Upper lobe of right lung (tissue), 1 donor: ENCODE measurements at regions not wholly inside any gene's neighbourhood (a gene's known extent, or its start where the extent isn't known, plus 50 kb on each side); places are given as distances from the start of the nearest gene placed in this dataset.

ENCODE experiments used
- ATAC-seq: fragments of 200-7000 bp; cut with Tn5 transposase; one replicate; pipeline ENCODE4 v1.9.1; 2020; ENCODE audit warnings: mild to moderate bottlenecking, moderate library complexity
- DNase-seq: peaks from one replicate; pipeline ENCODE4 v3.0.0-alpha.2; 2020
- H3K27ac ChIP-seq: fragments of 200-600 bp; one replicate; pipeline ENCODE4 v1.8.0; 2022
- H3K27me3 ChIP-seq: fragments of 200-600 bp; one replicate; pipeline ENCODE4 v1.8.0; 2022; ENCODE audit warnings: mild to moderate bottlenecking
- H3K36me3 ChIP-seq: fragments of 200-600 bp; one replicate; pipeline ENCODE4 v1.8.0; 2022
- H3K4me1 ChIP-seq: fragments of 200-600 bp; one replicate; pipeline ENCODE4 v1.8.0; 2022
- H3K4me3 ChIP-seq: fragments of 200-600 bp; one replicate; pipeline ENCODE4 v1.8.0; 2022; ENCODE audit warnings: mild to moderate bottlenecking
- H3K9me3 ChIP-seq: fragments of 200-600 bp; one replicate; pipeline ENCODE4 v1.8.0; 2022
- CTCF ChIP-seq: fragments of 200-600 bp; IDR thresholded peaks from one replicate; pipeline ENCODE4 v1.8.0; 2022; ENCODE audit warnings: antibody characterized with exemption
- intact Hi-C: fragments of 100-400 bp; cut with DNase I; formaldehyde crosslinking; loops from one replicate; pipeline ENCODE4 v1.11.0; 2022
- donor health status: DM: no; HTN: yes; CAD: no; lungs with severe emphysema.

GRCh38 chr6:12418946-12419345 is 128.8 kb downstream of the EDN1 start:
- no peaks in the 10 kb centered on the region for H3K4me1 ChIP-seq
- no peaks in the 10 kb centered on the region for H3K27me3 ChIP-seq
- ATAC-seq (no peak), DNase-seq (no peak)
- intact Hi-C loops, result no loop called here
- no peak overlapping the region for H3K27ac ChIP-seq
- H3K9me3 ChIP-seq, result peaks cover 4% of the 10 kb centered on the region
- no peaks in the 10 kb centered on the region for H3K36me3 ChIP-seq
- TF ChIP-seq CTCF, result no peak
- no peak overlapping the region for H3K4me3 ChIP-seq

DNA sequence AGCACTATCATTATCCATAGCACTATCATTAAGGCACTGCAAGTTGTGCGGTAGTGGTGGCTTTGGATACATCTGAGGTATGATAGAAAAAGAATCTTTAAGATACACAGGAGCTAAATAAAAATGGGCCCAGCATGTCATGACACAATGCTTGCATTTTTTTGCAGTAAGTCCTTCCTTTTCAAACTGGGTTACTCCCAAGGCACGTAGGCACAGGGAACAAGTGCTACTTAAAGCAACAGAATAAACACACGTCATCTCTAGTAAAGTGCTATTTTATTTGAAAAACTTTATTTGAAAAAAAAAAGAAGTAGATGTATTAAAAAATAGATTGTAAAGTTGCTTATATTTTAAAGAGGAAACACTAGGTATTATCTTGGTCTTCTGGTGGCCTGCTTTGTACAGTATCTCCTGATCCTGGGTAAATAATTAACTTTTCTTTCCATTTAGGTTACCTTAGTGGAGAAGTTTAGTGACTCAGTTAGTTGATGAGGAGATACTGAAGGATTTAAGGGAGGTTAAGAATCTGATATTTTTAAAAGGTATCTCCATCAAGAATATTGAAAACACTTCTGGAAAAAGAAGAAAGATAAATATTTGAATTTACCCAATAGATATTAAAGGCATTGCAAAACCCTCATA is 129.6 kb downstream of the EDN1 start:
- Histone ChIP-seq H3K27me3 (no peaks in the 10 kb centered on the region), H3K4me3 (no peak overlapping the region), H3K36me3 (no peaks in the 10 kb centered on the region), H3K9me3 (peaks cover 4% of the 10 kb centered on the region), H3K4me1 (no peaks in the 10 kb centered on the region), H3K27ac (peak overlapping the region; percentile 9)
- no peak for TF ChIP-seq CTCF
- DNase-seq (no peak), ATAC-seq (peak; percentile 69)
- intact Hi-C loops, result no loop called here

DNA sequence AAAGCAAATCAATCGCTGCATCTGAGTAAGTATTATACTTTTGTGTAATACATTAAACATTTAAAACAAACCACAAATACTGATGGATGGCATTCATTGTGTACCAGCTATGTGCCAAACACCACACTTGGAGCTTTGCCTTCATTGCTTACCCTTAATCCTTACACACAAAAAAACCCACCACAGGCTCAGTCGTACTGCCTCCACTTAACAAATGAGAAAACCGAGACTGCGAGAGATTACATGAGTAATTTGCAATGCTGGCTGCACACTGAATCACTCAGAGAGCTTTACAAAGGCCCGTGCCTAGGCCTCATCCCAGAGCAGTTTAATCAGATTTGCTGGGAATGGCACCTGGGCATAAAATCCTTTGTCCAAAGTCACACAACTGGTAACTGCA is 130.5 kb downstream of the EDN1 start:
- no peak overlapping the region for H3K4me3 ChIP-seq
- no peak for TF ChIP-seq CTCF
- no peak for DNase-seq
- intact Hi-C loops, result no loop called here
- no peaks in the 10 kb centered on the region for H3K36me3 ChIP-seq
- H3K27ac ChIP-seq, result no peak overlapping the region
- peaks cover 4% of the 10 kb centered on the region for H3K9me3 ChIP-seq
- no peak for ATAC-seq
- H3K27me3 ChIP-seq, result no peaks in the 10 kb centered on the region
- H3K4me1 ChIP-seq, result no peaks in the 10 kb centered on the region

DNA sequence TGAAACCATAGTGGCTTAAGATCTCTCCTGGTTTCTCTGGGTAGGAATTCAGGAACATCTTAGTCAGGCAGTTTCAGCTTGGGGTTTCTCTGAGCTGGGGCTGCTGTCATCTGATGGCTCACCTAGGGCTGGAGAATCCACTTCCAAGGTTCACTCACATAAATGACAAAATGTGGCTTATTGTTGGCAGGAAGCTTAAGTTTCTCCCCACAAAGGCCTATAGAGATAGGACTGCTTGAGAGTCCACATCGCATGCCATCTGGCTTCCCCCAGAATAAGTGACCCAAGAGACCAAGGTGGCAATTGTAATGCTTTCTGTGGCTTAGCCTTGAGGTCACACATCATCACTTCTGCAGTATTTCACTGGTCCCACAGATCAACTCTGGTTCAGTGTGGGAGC is 131.4 kb downstream of the EDN1 start:
- no peaks in the 10 kb centered on the region for H3K4me1 ChIP-seq
- no peak overlapping the region for H3K4me3 ChIP-seq
- peaks cover 4% of the 10 kb centered on the region for H3K9me3 ChIP-seq
- no peaks in the 10 kb centered on the region for H3K27me3 ChIP-seq
- ATAC-seq (no peak), DNase-seq (no peak)
- no peaks in the 10 kb centered on the region for H3K36me3 ChIP-seq
- no peak for TF ChIP-seq CTCF
- intact Hi-C loops, result no loop called here
- no peak overlapping the region for H3K27ac ChIP-seq

- Histone ChIP-seq H3K27me3 (no peaks in the 10 kb centered on the region), H3K9me3 (peaks cover 4% of the 10 kb centered on the region), H3K27ac (no peak overlapping the region), H3K4me3 (no peak overlapping the region), H3K4me1 (no peaks in the 10 kb centered on the region), H3K36me3 (no peaks in the 10 kb centered on the region)
- DNase-seq, result no peak
- intact Hi-C loops, result no loop called here
- TF ChIP-seq CTCF, result no peak
- ATAC-seq, result no peak
Observed at GRCh38 chr6:12422848-12423247, 132.7 kb downstream of the EDN1 start.

DNA sequence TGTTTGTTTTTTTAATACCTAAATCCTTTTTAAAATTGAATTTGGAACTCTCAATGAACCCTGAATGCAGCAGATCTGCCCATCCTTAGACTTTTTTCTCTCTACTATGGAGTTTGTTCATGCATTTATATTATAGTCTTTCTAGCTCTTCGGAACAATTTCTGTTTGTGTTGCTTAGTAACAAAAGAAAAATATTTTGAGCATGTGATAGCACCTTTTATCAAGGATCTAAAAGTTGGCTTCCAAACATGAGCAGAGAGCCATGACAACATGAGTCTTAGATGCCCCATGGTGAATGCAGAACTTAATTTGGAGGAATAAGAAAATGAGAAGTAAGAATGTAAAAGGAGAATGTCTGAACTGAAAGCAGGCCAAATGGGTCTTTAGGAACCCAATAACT is 133.7 kb downstream of the EDN1 start:
- Histone ChIP-seq H3K27ac (no peak overlapping the region), H3K36me3 (no peaks in the 10 kb centered on the region), H3K27me3 (no peaks in the 10 kb centered on the region), H3K4me3 (no peak overlapping the region), H3K9me3 (peaks cover 4% of the 10 kb centered on the region), H3K4me1 (no peaks in the 10 kb centered on the region)
- ATAC-seq, result no peak
- intact Hi-C loops, result no loop called here
- DNase-seq, result no peak
- no peak for TF ChIP-seq CTCF
